GM12875 (cell line): ENCODE measurements at regions not wholly inside any gene's neighbourhood (a gene's known extent, or its start where the extent isn't known, plus 50 kb on each side); places are given as distances from the start of the nearest gene placed in this dataset.

Experiments
- H3K4me3 ChIP-seq: one replicate; pipeline ENCODE4 v1.5.1; 2011; ENCODE audit warnings: low read depth, low read length, control low read depth
- CTCF ChIP-seq: IDR thresholded peaks from 2 replicates; pipeline ENCODE4 v1.5.1; 2011; ENCODE audit warnings: low read depth, mild to moderate bottlenecking, control low read depth, inconsistent platforms, low read length, moderate library complexity, borderline replicate concordance; ENCODE audit not compliant: insufficient read depth

GRCh38 chr11:127649071-127649470, 648.5 kb upstream of the KIRREL3 start:
- no peak overlapping the region for H3K4me3 ChIP-seq
- TF ChIP-seq CTCF = no peak

- TF ChIP-seq CTCF = no peak
Measured at GRCh38 chr11:127648583-127648982, 648.0 kb upstream of the KIRREL3 start.

GRCh38 chr11:127644366-127644765, 643.8 kb upstream of the KIRREL3 start:
- H3K4me3 ChIP-seq = no peak overlapping the region
- no peak for TF ChIP-seq CTCF

More at GRCh38 chr11:127648583-127648982, 648.0 kb upstream of the KIRREL3 start:
- H3K4me3 ChIP-seq = no peak overlapping the region

- no peak overlapping the region for H3K4me3 ChIP-seq
- no peak for TF ChIP-seq CTCF
Measured at GRCh38 chr11:127643268-127644058, 642.9 kb upstream of the KIRREL3 start.

GRCh38 chr11:127640561-127641451, 640.2 kb upstream of the KIRREL3 start:
- no peak overlapping the region for H3K4me3 ChIP-seq
- TF ChIP-seq CTCF = no peak

- H3K4me3 ChIP-seq = no peak overlapping the region
- TF ChIP-seq CTCF = no peak
Measured at GRCh38 chr11:127639916-127640315, 639.3 kb upstream of the KIRREL3 start.
